ENCODE measurements at regions not wholly inside any gene's neighbourhood (a gene's known extent, or its start where the extent isn't known, plus 50 kb on each side); places are given as distances from the start of the nearest gene placed in this dataset.

DNA sequence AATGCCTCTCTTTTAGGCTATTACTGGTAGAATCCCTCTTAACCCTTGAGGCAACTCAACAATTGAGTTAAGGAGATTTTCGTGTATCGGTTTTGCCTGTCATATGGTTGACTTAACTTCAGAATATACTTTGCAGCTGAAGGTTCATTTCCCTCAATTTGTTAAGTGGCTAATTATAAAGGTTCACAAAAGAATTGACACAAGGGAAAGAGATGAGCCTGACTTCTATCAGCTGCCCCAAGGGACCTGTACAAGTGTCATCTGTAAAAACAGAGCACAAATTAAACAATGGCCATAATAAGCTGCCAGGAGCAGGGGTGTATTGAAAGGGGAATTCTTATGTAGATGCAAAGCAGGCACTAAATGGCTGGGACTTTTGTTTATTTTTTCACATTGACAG is 334.8 kb upstream of the OBI1 start:
- no peaks in the 10 kb centered on the region for H4K20me1 ChIP-seq (ENCODE audit: insufficient read depth, low read length)
- Mint-ChIP-seq H3K27me3 (ENCODE audit: low read depth in 3 of 3) (peaks cover 0 to 3% (median 0%) of the 10 kb centered on the region in 3 donors), H3K27ac (no peak overlapping the region), H3K4me3 (no peak overlapping the region), H3K4me1 (peaks cover 5% of the 10 kb centered on the region), H3K9me3 (peaks cover 0 to 2% (median 0%) of the 10 kb centered on the region in 7 donors), H3K36me3 (no peaks in the 10 kb centered on the region)
- intact Hi-C loops (cut with micrococcal nuclease) = no loop called here
- H3K9me3 ChIP-seq (replicated peaks in 1 of 2; ENCODE audit: control insufficient read depth in 1 of 2, insufficient read depth in 1 of 2, low read length in 2 of 2) = no peaks in the 10 kb centered on the region
- H3K4me3 ChIP-seq (replicated peaks in 1 of 3; ENCODE audit: low read depth in 2 of 3, low read length in 3 of 3) = no peak overlapping the region
- no peak overlapping the region for H3K4me2 ChIP-seq (replicated peaks; ENCODE audit: extremely low read depth, low read length, poor library complexity, severe bottlenecking)
- H3K9ac ChIP-seq (ENCODE audit: insufficient read depth, low read length, poor library complexity, severe bottlenecking) = no peak overlapping the region
- no CpG with 5 or more reads among the region's 2 CpGs for WGBS (ENCODE audit: insufficient coverage)
- no peaks in the 10 kb centered on the region for H3K27me3 ChIP-seq (ENCODE audit: control insufficient read depth in 2 of 2, insufficient read depth in 2 of 2, low read length in 2 of 2)
- no peaks in the 10 kb centered on the region for H3K79me2 ChIP-seq (ENCODE audit: insufficient read depth, low read length)
- H3K4me1 ChIP-seq (ENCODE audit: control insufficient read depth in 1 of 2, insufficient read depth in 2 of 2, low read length in 2 of 2) = no peaks in the 10 kb centered on the region
- no peak overlapping the region for H2AFZ ChIP-seq (ENCODE audit: insufficient read depth, low read depth, low read length, poor library complexity, severe bottlenecking)
- TF ChIP-seq, protein P1, sequence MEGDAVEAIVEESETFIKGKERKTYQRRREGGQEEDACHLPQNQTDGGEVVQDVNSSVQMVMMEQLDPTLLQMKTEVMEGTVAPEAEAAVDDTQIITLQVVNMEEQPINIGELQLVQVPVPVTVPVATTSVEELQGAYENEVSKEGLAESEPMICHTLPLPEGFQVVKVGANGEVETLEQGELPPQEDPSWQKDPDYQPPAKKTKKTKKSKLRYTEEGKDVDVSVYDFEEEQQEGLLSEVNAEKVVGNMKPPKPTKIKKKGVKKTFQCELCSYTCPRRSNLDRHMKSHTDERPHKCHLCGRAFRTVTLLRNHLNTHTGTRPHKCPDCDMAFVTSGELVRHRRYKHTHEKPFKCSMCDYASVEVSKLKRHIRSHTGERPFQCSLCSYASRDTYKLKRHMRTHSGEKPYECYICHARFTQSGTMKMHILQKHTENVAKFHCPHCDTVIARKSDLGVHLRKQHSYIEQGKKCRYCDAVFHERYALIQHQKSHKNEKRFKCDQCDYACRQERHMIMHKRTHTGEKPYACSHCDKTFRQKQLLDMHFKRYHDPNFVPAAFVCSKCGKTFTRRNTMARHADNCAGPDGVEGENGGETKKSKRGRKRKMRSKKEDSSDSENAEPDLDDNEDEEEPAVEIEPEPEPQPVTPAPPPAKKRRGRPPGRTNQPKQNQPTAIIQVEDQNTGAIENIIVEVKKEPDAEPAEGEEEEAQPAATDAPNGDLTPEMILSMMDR (IDR thresholded peaks at IDR 0.05) = no peak
- no peaks in the 10 kb centered on the region for H3K36me3 ChIP-seq (replicated peaks in 1 of 2; ENCODE audit: control insufficient read depth in 1 of 2, insufficient read depth in 2 of 2, low read length in 2 of 2)
- DNase-seq = no peak
- no peak overlapping the region for H3K27ac ChIP-seq (ENCODE audit: low read depth in 1 of 2, low read length in 2 of 2)

DNA sequence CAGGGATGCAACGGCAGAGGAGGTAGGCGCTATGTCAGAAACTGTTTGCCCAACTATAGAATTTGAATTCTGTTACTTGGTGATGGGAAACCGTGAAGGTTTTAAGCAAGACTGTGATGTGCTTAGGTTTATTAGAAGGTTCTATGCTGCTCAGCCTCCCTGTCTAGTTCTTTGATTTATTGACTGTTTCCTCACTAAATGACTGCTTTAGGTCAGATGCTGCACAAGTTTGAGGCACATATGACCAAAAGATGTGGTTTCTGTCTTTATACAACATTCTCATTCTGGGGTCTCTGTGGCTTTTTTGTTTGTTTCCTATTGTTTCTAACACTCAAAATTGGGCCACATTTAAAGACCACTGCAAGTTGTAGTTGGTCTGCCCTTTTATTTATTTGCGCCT is 323.0 kb upstream of the OBI1 start:
- Histone ChIP-seq H2AFZ (ENCODE audit: insufficient read depth, low read depth, low read length, poor library complexity, severe bottlenecking) (no peak overlapping the region), H3K9me3 (replicated peaks in 1 of 2; ENCODE audit: control insufficient read depth in 1 of 2, insufficient read depth in 1 of 2, low read length in 2 of 2) (no peaks in the 10 kb centered on the region), H3K36me3 (replicated peaks in 1 of 2; ENCODE audit: control insufficient read depth in 1 of 2, insufficient read depth in 2 of 2, low read length in 2 of 2) (no peaks in the 10 kb centered on the region), H3K4me2 (replicated peaks; ENCODE audit: extremely low read depth, low read length, poor library complexity, severe bottlenecking) (no peak overlapping the region), H3K27me3 (ENCODE audit: control insufficient read depth in 2 of 2, insufficient read depth in 2 of 2, low read length in 2 of 2) (no peaks in the 10 kb centered on the region), H3K27ac (ENCODE audit: low read depth in 1 of 2, low read length in 2 of 2) (no peak overlapping the region), H4K20me1 (ENCODE audit: insufficient read depth, low read length) (no peaks in the 10 kb centered on the region), H3K9ac (ENCODE audit: insufficient read depth, low read length, poor library complexity, severe bottlenecking) (no peak overlapping the region), H3K4me1 (ENCODE audit: control insufficient read depth in 1 of 2, insufficient read depth in 2 of 2, low read length in 2 of 2) (no peaks in the 10 kb centered on the region), H3K4me3 (replicated peaks in 1 of 3; ENCODE audit: low read depth in 2 of 3, low read length in 3 of 3) (no peak overlapping the region), H3K79me2 (ENCODE audit: insufficient read depth, low read length) (no peaks in the 10 kb centered on the region)
- Mint-ChIP-seq H3K9me3 (no peaks in the 10 kb centered on the region), H3K4me3 (no peak overlapping the region), H3K27me3 (ENCODE audit: low read depth in 3 of 3) (peaks cover 3 to 10% (median 3%) of the 10 kb centered on the region in 3 donors), H3K36me3 (no peaks in the 10 kb centered on the region), H3K27ac (no peak overlapping the region), H3K4me1 (no peaks in the 10 kb centered on the region)
- intact Hi-C loops (cut with micrococcal nuclease) = no loop called here
- TF ChIP-seq, protein P1 (IDR thresholded peaks at IDR 0.05) = no peak
- no peak for DNase-seq
- WGBS (ENCODE audit: insufficient coverage) = 83% methylated on average over 1 of the region's 4 CpGs

Measured in CD14-positive monocyte (primary cell).